ENCODE measurements at regions not wholly inside any gene's neighbourhood (a gene's known extent, or its start where the extent isn't known, plus 50 kb on each side); places are given as distances from the start of the nearest gene placed in this dataset.
"Not testable (repeated sequence)": the region's sequence is repeated elsewhere in the genome, so short reads cannot be mapped to it uniquely, and the experiment has no call there.

- Histone ChIP-seq H3K36me3 (ENCODE audit: insufficient read depth, low read length, poor library complexity, severe bottlenecking) (no peaks in the 10 kb centered on the region), H3K4me1 (ENCODE audit: insufficient read depth, low read length, poor library complexity, severe bottlenecking) (no peaks in the 10 kb centered on the region), H3K4me3 (ENCODE audit: low read depth, low read length, poor library complexity, severe bottlenecking) (no peak overlapping the region), H3K27ac (ENCODE audit: low read depth, low read length, poor library complexity, severe bottlenecking) (no peak overlapping the region), H3K9me3 (ENCODE audit: low read depth, low read length, poor library complexity, severe bottlenecking) (no peaks in the 10 kb centered on the region), H3K27me3 (replicated peaks; ENCODE audit: insufficient read depth, low read depth, low read length, poor library complexity) (peaks cover 14% of the 10 kb centered on the region)
- intact Hi-C loops (cut with micrococcal nuclease; ENCODE audit: unreplicated experiment): no loop called here
- POLR2A ChIA-PET (ENCODE audit: low non-redundant PET): no interaction called here
- DNase-seq (ENCODE audit: low spot score): no peak
- TF ChIP-seq CTCF (conservative IDR thresholded peaks at IDR 0.05; ENCODE audit: low read depth, low read length): no peak
- TF ChIP-seq EZH2 (IDR thresholded peaks at IDR 0.05; ENCODE audit: borderline replicate concordance, low read depth, low read length, poor library complexity, severe bottlenecking): no peak
- CTCF ChIA-PET: no interaction called here
- no TSS peak for BruUV-seq (replicated peaks)
These were observed 330.9 kb downstream of the TMEM121 start for GRCh38 chr14:105857220-105857825.

- Histone ChIP-seq H3K9me3 (ENCODE audit: low read depth, low read length, poor library complexity, severe bottlenecking) (no peaks in the 10 kb centered on the region), H3K4me3 (ENCODE audit: low read depth, low read length, poor library complexity, severe bottlenecking) (no peak overlapping the region), H3K27me3 (replicated peaks; ENCODE audit: insufficient read depth, low read depth, low read length, poor library complexity) (peaks cover 19% of the 10 kb centered on the region), H3K27ac (ENCODE audit: low read depth, low read length, poor library complexity, severe bottlenecking) (no peak overlapping the region), H3K36me3 (ENCODE audit: insufficient read depth, low read length, poor library complexity, severe bottlenecking) (no peaks in the 10 kb centered on the region), H3K4me1 (ENCODE audit: insufficient read depth, low read length, poor library complexity, severe bottlenecking) (no peaks in the 10 kb centered on the region)
- TF ChIP-seq CTCF (conservative IDR thresholded peaks at IDR 0.05; ENCODE audit: low read depth, low read length) (no peak), EZH2 (IDR thresholded peaks at IDR 0.05; ENCODE audit: borderline replicate concordance, low read depth, low read length, poor library complexity, severe bottlenecking) (no peak)
- no peak for DNase-seq (ENCODE audit: low spot score)
- ChIA-PET CTCF (no interaction called here), POLR2A (ENCODE audit: low non-redundant PET) (no interaction called here)
- intact Hi-C loops (cut with micrococcal nuclease; ENCODE audit: unreplicated experiment): no loop called here
- BruUV-seq (replicated peaks): no TSS peak
These were observed 331.7 kb downstream of the TMEM121 start for GRCh38 chr14:105857826-105858675.

- no TSS peak for BruUV-seq (replicated peaks)
- TF ChIP-seq EZH2 (IDR thresholded peaks at IDR 0.05; ENCODE audit: borderline replicate concordance, low read depth, low read length, poor library complexity, severe bottlenecking) (no peak), CTCF (conservative IDR thresholded peaks at IDR 0.05; ENCODE audit: low read depth, low read length) (no peak)
- POLR2A ChIA-PET (ENCODE audit: low non-redundant PET): no interaction called here
- Histone ChIP-seq H3K4me1 (ENCODE audit: insufficient read depth, low read length, poor library complexity, severe bottlenecking) (no peaks in the 10 kb centered on the region), H3K27me3 (replicated peaks; ENCODE audit: insufficient read depth, low read depth, low read length, poor library complexity) (peaks cover 19% of the 10 kb centered on the region), H3K4me3 (ENCODE audit: low read depth, low read length, poor library complexity, severe bottlenecking) (no peak overlapping the region), H3K27ac (ENCODE audit: low read depth, low read length, poor library complexity, severe bottlenecking) (no peak overlapping the region), H3K9me3 (ENCODE audit: low read depth, low read length, poor library complexity, severe bottlenecking) (no peaks in the 10 kb centered on the region), H3K36me3 (ENCODE audit: insufficient read depth, low read length, poor library complexity, severe bottlenecking) (no peaks in the 10 kb centered on the region)
- intact Hi-C loops (cut with micrococcal nuclease; ENCODE audit: unreplicated experiment): no loop called here
- CTCF ChIA-PET: no interaction called here
- no peak for DNase-seq (ENCODE audit: low spot score)
These were observed 332.3 kb downstream of the TMEM121 start for GRCh38 chr14:105858676-105859025.

- H3K27ac ChIP-seq (ENCODE audit: low read depth, low read length, poor library complexity, severe bottlenecking); H3K9me3 ChIP-seq (ENCODE audit: low read depth, low read length, poor library complexity, severe bottlenecking); H3K4me1 ChIP-seq (ENCODE audit: insufficient read depth, low read length, poor library complexity, severe bottlenecking); CTCF ChIA-PET; H3K4me3 ChIP-seq (ENCODE audit: low read depth, low read length, poor library complexity, severe bottlenecking); POLR2A ChIA-PET (ENCODE audit: low non-redundant PET); DNase-seq (ENCODE audit: low spot score); BruUV-seq (replicated peaks); H3K36me3 ChIP-seq (ENCODE audit: insufficient read depth, low read length, poor library complexity, severe bottlenecking); intact Hi-C loops (cut with micrococcal nuclease; ENCODE audit: unreplicated experiment): not testable (repeated sequence)
- H3K27me3 ChIP-seq (replicated peaks; ENCODE audit: insufficient read depth, low read depth, low read length, poor library complexity): peaks cover 19% of the 10 kb centered on the region
These were observed 332.8 kb downstream of the TMEM121 start for GRCh38 chr14:105859073-105859716.
